ENCODE measurements at regions not wholly inside any gene's neighbourhood (a gene's known extent, or its start where the extent isn't known, plus 50 kb on each side); places are given as distances from the start of the nearest gene placed in this dataset.

- DNase-seq = no peak
Measured at GRCh38 chr11:91742155-91742554, 482.5 kb upstream of the FAT3 start.

GRCh38 chr11:91731051-91731450 lies 493.6 kb upstream of the FAT3 start:
- no peak for DNase-seq

- DNase-seq = no peak
Measured at GRCh38 chr11:91730620-91731019, 494.0 kb upstream of the FAT3 start.

- peak; percentile 16 for DNase-seq
Measured at GRCh38 chr11:91730057-91730456, 494.6 kb upstream of the FAT3 start.

- no peak for DNase-seq
Measured at GRCh38 chr11:91717169-91717568, 507.4 kb upstream of the FAT3 start.

- no peak for DNase-seq
Measured at GRCh38 chr11:91707652-91708482, 516.8 kb upstream of the FAT3 start.

- DNase-seq = no peak
Measured at GRCh38 chr11:91703042-91703441, 521.6 kb upstream of the FAT3 start.

GRCh38 chr11:91700854-91701253 lies 523.8 kb upstream of the FAT3 start:
- DNase-seq = no peak

- DNase-seq = no peak
Measured at GRCh38 chr11:91698845-91699244, 525.8 kb upstream of the FAT3 start.

- DNase-seq = no peak
Measured at GRCh38 chr11:91694331-91694730, 530.3 kb upstream of the FAT3 start.

- DNase-seq = no peak
Measured at GRCh38 chr11:91691872-91692271, 532.7 kb upstream of the FAT3 start.

GRCh38 chr11:91688672-91689071 lies 535.9 kb upstream of the FAT3 start:
- DNase-seq = no peak

GRCh38 chr11:91686700-91687099 lies 537.9 kb upstream of the FAT3 start:
- no peak for DNase-seq

- no peak for DNase-seq
Measured at GRCh38 chr11:91686281-91686680, 538.3 kb upstream of the FAT3 start.

GRCh38 chr11:91673705-91674104 lies 550.9 kb upstream of the FAT3 start:
- no peak for DNase-seq

- DNase-seq = no peak
Measured at GRCh38 chr11:91664521-91664920, 560.1 kb upstream of the FAT3 start.

GRCh38 chr11:91660036-91660435 lies 564.6 kb upstream of the FAT3 start:
- DNase-seq = no peak

GRCh38 chr11:91654686-91655085 lies 569.9 kb upstream of the FAT3 start:
- DNase-seq = no peak

- DNase-seq = no peak
Measured at GRCh38 chr11:91653079-91653754, 571.4 kb upstream of the FAT3 start.

- no peak for DNase-seq
Measured at GRCh38 chr11:91650802-91651201, 573.8 kb upstream of the FAT3 start.

- no peak for DNase-seq
Measured at GRCh38 chr11:91641153-91641552, 583.5 kb upstream of the FAT3 start.

- no peak for DNase-seq
Measured at GRCh38 chr11:91639359-91639758, 585.3 kb upstream of the FAT3 start.

- DNase-seq = no peak
Measured at GRCh38 chr11:91630916-91631673, 593.5 kb upstream of the FAT3 start.

GRCh38 chr11:91625495-91625894 lies 599.1 kb upstream of the FAT3 start:
- DNase-seq = no peak

Measured in femur (tissue), 1 donor.